GM12864 (cell line): ENCODE measurements at regions not wholly inside any gene's neighbourhood (a gene's known extent, or its start where the extent isn't known, plus 50 kb on each side); places are given as distances from the start of the nearest gene placed in this dataset.
"Not testable (repeated sequence)": the region's sequence is repeated elsewhere in the genome, so short reads cannot be mapped to it uniquely, and the experiment has no call there.

Experiments used
- DNase-seq: peaks from one replicate; pipeline ENCODE4 v3.0.0-alpha.2; 2011; ENCODE audit warnings: low read depth
- H3K4me3 ChIP-seq: 2 replicates; pipeline ENCODE4 v1.5.1; 2011; ENCODE audit warnings: mild to moderate bottlenecking, low read depth, low read length, control low read depth
- CTCF ChIP-seq: IDR thresholded peaks from 2 replicates; pipeline ENCODE4 v1.5.1; 2011; ENCODE audit warnings: low read depth, mild to moderate bottlenecking, moderate library complexity, low read length, control low read depth, inconsistent platforms; ENCODE audit errors: missing control alignments

- no peak overlapping the region for H3K4me3 ChIP-seq
- no peak for DNase-seq
- TF ChIP-seq CTCF = no peak
These were observed 108.8 kb downstream of the NPY start for GRCh38 chr7:24392774-24393173.

GRCh38 chr7:24395512-24395911, 111.5 kb downstream of the NPY start:
- no peak overlapping the region for H3K4me3 ChIP-seq
- TF ChIP-seq CTCF = no peak
- DNase-seq = no peak

DNA sequence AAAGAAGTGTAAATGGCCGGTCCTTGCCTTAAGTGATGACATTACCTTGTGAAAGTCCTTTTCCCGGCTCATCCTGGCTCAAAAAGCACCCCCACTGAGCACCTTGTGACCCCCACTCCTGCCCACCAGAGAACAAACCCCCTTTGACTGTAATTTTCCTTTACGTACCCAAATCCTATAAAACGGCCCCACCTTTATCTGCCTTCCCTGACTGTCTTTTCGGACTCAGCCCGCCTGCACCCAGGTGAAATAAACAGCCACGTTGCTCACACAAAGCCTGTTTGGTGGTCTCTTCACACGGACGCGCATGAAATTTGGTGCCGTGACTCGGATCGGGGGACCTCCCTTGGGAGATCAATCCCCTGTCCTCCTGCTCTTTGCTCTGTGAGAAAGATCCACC, 112.4 kb downstream of the NPY start:
- H3K4me3 ChIP-seq, DNase-seq: not testable (repeated sequence)

- peak; percentile 8 for DNase-seq
- peak overlapping the region; percentile 12; the same call in 1 of the 2 replicates for H3K4me3 ChIP-seq
- TF ChIP-seq CTCF = peak; percentile 42
These were observed 117.9 kb downstream of the NPY start for GRCh38 chr7:24401628-24402593.

GRCh38 chr7:24402655-24403054, 118.7 kb downstream of the NPY start:
- DNase-seq = no peak
- TF ChIP-seq CTCF = no peak
- H3K4me3 ChIP-seq = no peak overlapping the region

GRCh38 chr7:24403557-24403956, 119.6 kb downstream of the NPY start:
- DNase-seq = no peak
- TF ChIP-seq CTCF = no peak
- H3K4me3 ChIP-seq = no peak overlapping the region

- H3K4me3 ChIP-seq = no peak overlapping the region
- no peak for DNase-seq
- TF ChIP-seq CTCF = no peak
These were observed 120.3 kb downstream of the NPY start for GRCh38 chr7:24404315-24404714.
